ENCODE measurements at regions not wholly inside any gene's neighbourhood (a gene's known extent, or its start where the extent isn't known, plus 50 kb on each side); places are given as distances from the start of the nearest gene placed in this dataset.

GRCh38 chr12:116498471-116498870 is 60.7 kb upstream of the MAP1LC3B2 start:
- DNase-seq: no peak

GRCh38 chr12:116502141-116502725 is 56.9 kb upstream of the MAP1LC3B2 start:
- peak; percentile 31 for DNase-seq

GRCh38 chr12:116502989-116503496 is 56.1 kb upstream of the MAP1LC3B2 start:
- DNase-seq: no peak

- DNase-seq: no peak
Measured at GRCh38 chr12:116504438-116504837, 54.7 kb upstream of the MAP1LC3B2 start.

GRCh38 chr12:116506697-116507064 is 52.5 kb upstream of the MAP1LC3B2 start:
- no peak for DNase-seq

- peak; percentile 24 for DNase-seq
Measured at GRCh38 chr12:116508145-116509121, 50.7 kb upstream of the MAP1LC3B2 start.

All from DMS79 treated with DMSO at 0.1 percent for 48 hours (cell line).